Mammary epithelial cell (primary cell): ENCODE measurements at regions not wholly inside any gene's neighbourhood (a gene's known extent, or its start where the extent isn't known, plus 50 kb on each side); places are given as distances from the start of the nearest gene placed in this dataset.

Experiments used
- EZH2 ChIP-seq: IDR thresholded peaks from 2 replicates; pipeline ENCODE4 v1.6.1; 2012; ENCODE audit warnings: low read length, inconsistent platforms, borderline replicate concordance
- TF ChIP-seq, protein P1 (sequence below), 2 donors: IDR thresholded peaks in 1 of 2; conservative IDR thresholded peaks in 1 of 2; 2 replicates each; pipeline ENCODE4 v1.5.1; 2011 to 2012; ENCODE audit warnings: inconsistent platforms in 2 of 2, low read length in 2 of 2, mild to moderate bottlenecking in 2 of 2, control low read depth in 1 of 2, low read depth in 1 of 2; ENCODE audit not compliant: insufficient read depth in 1 of 2; ENCODE audit errors: extremely low read depth in 1 of 2

DNA sequence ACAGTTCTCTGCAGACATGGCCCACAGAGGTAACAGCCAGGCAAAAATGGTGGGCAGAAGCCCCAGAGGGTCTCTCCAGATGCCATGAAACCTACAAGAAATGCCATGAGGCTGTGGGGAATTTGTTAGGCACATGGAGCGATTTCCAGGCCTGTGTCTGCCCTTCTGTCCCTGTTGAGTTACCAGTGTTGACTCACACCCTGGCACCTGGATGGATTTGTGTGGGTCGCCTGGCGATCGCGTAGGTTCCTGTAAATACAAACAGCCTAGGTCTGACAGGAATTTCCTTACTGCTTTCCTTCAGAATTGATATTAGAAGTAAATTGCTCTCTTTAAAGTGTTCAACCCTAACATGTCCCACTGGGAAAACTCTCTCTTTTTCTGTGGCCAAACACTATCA, 164.9 kb upstream of the EEPD1 start:
- TF ChIP-seq, protein P1, sequence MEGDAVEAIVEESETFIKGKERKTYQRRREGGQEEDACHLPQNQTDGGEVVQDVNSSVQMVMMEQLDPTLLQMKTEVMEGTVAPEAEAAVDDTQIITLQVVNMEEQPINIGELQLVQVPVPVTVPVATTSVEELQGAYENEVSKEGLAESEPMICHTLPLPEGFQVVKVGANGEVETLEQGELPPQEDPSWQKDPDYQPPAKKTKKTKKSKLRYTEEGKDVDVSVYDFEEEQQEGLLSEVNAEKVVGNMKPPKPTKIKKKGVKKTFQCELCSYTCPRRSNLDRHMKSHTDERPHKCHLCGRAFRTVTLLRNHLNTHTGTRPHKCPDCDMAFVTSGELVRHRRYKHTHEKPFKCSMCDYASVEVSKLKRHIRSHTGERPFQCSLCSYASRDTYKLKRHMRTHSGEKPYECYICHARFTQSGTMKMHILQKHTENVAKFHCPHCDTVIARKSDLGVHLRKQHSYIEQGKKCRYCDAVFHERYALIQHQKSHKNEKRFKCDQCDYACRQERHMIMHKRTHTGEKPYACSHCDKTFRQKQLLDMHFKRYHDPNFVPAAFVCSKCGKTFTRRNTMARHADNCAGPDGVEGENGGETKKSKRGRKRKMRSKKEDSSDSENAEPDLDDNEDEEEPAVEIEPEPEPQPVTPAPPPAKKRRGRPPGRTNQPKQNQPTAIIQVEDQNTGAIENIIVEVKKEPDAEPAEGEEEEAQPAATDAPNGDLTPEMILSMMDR (conservative IDR thresholded peaks at IDR 0.05 in 1 of 2, IDR thresholded peaks at IDR 0.05 in 1 of 2; ENCODE audit: extremely low read depth in 1 of 2, insufficient read depth in 1 of 2, low read depth in 1 of 2, low read length in 2 of 2): no peak
- TF ChIP-seq EZH2: no peak
